Peyer's patch (tissue), 4 donors: ENCODE measurements at regions not wholly inside any gene's neighbourhood (a gene's known extent, or its start where the extent isn't known, plus 50 kb on each side); places are given as distances from the start of the nearest gene placed in this dataset.

Experiments used
- DNase-seq, 3 donors: peaks; one replicate each; pipeline ENCODE4 v3.0.0-alpha.2; 2017 to 2019
- H3K27ac ChIP-seq, 4 donors: fragments of 200-600 bp; sonication (generic); one replicate each; pipeline ENCODE4 v1.5.1; 2016 to 2019
- H3K27me3 ChIP-seq, 2 donors: fragments of 200-600 bp; sonication (generic); one replicate each; pipeline ENCODE4 v1.5.1; 2019
- H3K36me3 ChIP-seq, 3 donors: fragments of 200-600 bp; sonication (generic); one replicate each; pipeline ENCODE4 v1.5.1; 2016 to 2019
- H3K4me1 ChIP-seq, 4 donors: fragments of 200-600 bp; sonication (generic); one replicate each; pipeline ENCODE4 v1.5.1; 2016 to 2019
- H3K4me3 ChIP-seq, 4 donors: fragments of 200-600 bp; sonication (generic); 1 replicate in 3 of 4; 2 replicates in 1 of 4; pipeline ENCODE4 v1.5.1; 2016 to 2019; ENCODE audit warnings: mild to moderate bottlenecking in 1 of 4
- H3K9me3 ChIP-seq, 4 donors: fragments of 200-600 bp; sonication (generic); one replicate each; pipeline ENCODE4 v1.5.1; 2016 to 2019; ENCODE audit warnings: mild to moderate bottlenecking in 1 of 4
- POLR2A ChIP-seq, 2 donors: fragments of 450-650 bp; IDR thresholded peaks; one replicate each; pipeline ENCODE4 v1.5.1; 2017; ENCODE audit warnings: antibody characterized with exemption in 2 of 2, mild to moderate bottlenecking in 2 of 2, moderate library complexity in 2 of 2
- TF ChIP-seq, protein P1 (sequence below), 6 experiments: fragments of 450-650 bp in 4 of 6; fragments of 200-600 bp in 2 of 6; sonication (generic) in 1 of 6; IDR thresholded peaks; one replicate each; pipeline ENCODE4 v1.5.1; 2017 to 2019; ENCODE audit warnings: antibody characterized with exemption in 6 of 6, mild to moderate bottlenecking in 3 of 6, moderate library complexity in 1 of 6

- Histone ChIP-seq H3K4me3 (no peak overlapping the region), H3K27me3 (no peaks in the 10 kb centered on the region), H3K27ac (no peak overlapping the region), H3K36me3 (no peaks in the 10 kb centered on the region), H3K9me3 (no peaks in the 10 kb centered on the region), H3K4me1 (no peaks in the 10 kb centered on the region)
- DNase-seq, result no peak
- TF ChIP-seq POLR2A (IDR thresholded peaks at IDR 0.05), result no peak
- TF ChIP-seq, protein P1, sequence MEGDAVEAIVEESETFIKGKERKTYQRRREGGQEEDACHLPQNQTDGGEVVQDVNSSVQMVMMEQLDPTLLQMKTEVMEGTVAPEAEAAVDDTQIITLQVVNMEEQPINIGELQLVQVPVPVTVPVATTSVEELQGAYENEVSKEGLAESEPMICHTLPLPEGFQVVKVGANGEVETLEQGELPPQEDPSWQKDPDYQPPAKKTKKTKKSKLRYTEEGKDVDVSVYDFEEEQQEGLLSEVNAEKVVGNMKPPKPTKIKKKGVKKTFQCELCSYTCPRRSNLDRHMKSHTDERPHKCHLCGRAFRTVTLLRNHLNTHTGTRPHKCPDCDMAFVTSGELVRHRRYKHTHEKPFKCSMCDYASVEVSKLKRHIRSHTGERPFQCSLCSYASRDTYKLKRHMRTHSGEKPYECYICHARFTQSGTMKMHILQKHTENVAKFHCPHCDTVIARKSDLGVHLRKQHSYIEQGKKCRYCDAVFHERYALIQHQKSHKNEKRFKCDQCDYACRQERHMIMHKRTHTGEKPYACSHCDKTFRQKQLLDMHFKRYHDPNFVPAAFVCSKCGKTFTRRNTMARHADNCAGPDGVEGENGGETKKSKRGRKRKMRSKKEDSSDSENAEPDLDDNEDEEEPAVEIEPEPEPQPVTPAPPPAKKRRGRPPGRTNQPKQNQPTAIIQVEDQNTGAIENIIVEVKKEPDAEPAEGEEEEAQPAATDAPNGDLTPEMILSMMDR (IDR thresholded peaks at IDR 0.05), result no peak
These were observed 75.0 kb upstream of the DYRK2 start for GRCh38 chr12:67573566-67573965.

GRCh38 chr12:67578976-67579661 lies 69.4 kb upstream of the DYRK2 start:
- TF ChIP-seq POLR2A (IDR thresholded peaks at IDR 0.05), result no peak
- TF ChIP-seq, protein P1 (IDR thresholded peaks at IDR 0.05), result no peak
- H3K9me3 ChIP-seq, result no peaks in the 10 kb centered on the region
- H3K27ac ChIP-seq, result peak overlapping the region in 2 of 4 donors; percentile 13 to 17
- H3K36me3 ChIP-seq, result no peaks in the 10 kb centered on the region
- H3K4me3 ChIP-seq, result no peak overlapping the region
- no peaks in the 10 kb centered on the region for H3K4me1 ChIP-seq
- no peaks in the 10 kb centered on the region for H3K27me3 ChIP-seq
- DNase-seq, result no peak

DNA sequence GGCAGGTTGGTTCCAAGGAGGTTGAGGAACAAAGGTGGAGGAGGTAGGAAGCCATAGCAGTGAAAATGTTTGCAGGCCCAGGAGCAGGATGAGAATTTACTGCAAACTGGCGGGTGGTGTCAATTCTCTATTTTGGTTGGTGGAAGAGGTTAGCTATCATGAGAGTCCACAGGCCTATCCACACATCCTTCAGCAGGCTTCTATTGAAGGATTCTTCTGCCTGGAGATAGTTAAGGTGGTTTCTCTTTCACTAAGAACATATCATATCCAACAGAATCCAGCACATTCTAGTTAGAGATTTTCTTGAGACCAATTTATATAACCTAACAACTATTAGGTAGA lies 68.9 kb upstream of the DYRK2 start:
- no peaks in the 10 kb centered on the region for H3K4me1 ChIP-seq
- H3K27me3 ChIP-seq, result no peaks in the 10 kb centered on the region
- no peak for TF ChIP-seq POLR2A (IDR thresholded peaks at IDR 0.05)
- TF ChIP-seq, protein P1 (IDR thresholded peaks at IDR 0.05), result no peak
- H3K36me3 ChIP-seq, result no peaks in the 10 kb centered on the region
- H3K9me3 ChIP-seq, result no peaks in the 10 kb centered on the region
- no peak for DNase-seq
- peak overlapping the region in 1 of 4 donors; percentile 13 for H3K27ac ChIP-seq
- no peak overlapping the region for H3K4me3 ChIP-seq

GRCh38 chr12:67582238-67582834 lies 66.2 kb upstream of the DYRK2 start:
- Histone ChIP-seq H3K27me3 (no peaks in the 10 kb centered on the region), H3K4me3 (no peak overlapping the region), H3K36me3 (no peaks in the 10 kb centered on the region), H3K27ac (no peak overlapping the region), H3K9me3 (no peaks in the 10 kb centered on the region), H3K4me1 (no peaks in the 10 kb centered on the region)
- TF ChIP-seq, protein P1 (IDR thresholded peaks at IDR 0.05), result no peak
- TF ChIP-seq POLR2A (IDR thresholded peaks at IDR 0.05), result no peak
- no peak for DNase-seq

DNA sequence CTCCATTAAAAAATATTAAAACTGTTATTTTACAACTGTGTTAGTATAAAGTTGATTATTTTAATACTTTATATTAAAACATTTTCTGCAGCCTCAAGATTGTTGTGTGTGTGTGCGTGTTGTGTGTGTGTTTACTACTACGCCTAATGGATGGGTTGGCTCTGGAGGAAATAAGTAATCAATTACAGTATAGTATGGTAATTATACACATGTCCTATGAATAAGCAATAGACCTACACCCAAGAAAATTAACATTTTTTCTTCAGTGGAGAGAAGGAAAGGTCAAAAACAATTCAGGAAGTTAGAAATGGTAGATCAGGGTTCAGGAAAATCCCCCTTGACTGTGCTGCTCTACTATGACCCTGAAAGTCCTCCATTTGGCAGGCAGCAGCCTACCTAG lies 65.7 kb upstream of the DYRK2 start:
- Histone ChIP-seq H3K4me3 (no peak overlapping the region), H3K9me3 (no peaks in the 10 kb centered on the region), H3K27ac (no peak overlapping the region), H3K36me3 (no peaks in the 10 kb centered on the region), H3K4me1 (no peaks in the 10 kb centered on the region), H3K27me3 (no peaks in the 10 kb centered on the region)
- TF ChIP-seq POLR2A (IDR thresholded peaks at IDR 0.05), result no peak
- TF ChIP-seq, protein P1 (IDR thresholded peaks at IDR 0.05), result no peak
- no peak for DNase-seq
